ENCODE measurements at regions not wholly inside any gene's neighbourhood (a gene's known extent, or its start where the extent isn't known, plus 50 kb on each side); places are given as distances from the start of the nearest gene placed in this dataset.

DNA sequence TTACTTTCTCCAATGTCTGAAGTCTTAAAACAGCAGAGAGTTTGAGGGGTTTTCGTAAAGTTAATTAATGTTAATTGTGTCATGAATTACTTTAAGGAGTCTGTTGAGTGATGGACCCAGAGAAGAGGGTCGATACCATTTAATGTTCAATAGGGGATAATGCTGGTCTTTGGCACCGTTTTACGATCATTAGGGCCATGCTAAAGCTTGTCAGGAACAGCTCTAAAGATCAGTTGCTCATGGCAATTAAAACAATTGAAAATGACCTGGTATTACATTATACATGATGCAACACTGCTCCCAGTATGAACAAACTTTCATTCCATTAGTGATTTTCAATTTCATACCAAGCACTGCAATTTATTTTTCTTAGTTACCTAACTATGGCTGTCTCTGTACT lies 296.9 kb downstream of the ETV1 start:
- TF ChIP-seq, protein P1, sequence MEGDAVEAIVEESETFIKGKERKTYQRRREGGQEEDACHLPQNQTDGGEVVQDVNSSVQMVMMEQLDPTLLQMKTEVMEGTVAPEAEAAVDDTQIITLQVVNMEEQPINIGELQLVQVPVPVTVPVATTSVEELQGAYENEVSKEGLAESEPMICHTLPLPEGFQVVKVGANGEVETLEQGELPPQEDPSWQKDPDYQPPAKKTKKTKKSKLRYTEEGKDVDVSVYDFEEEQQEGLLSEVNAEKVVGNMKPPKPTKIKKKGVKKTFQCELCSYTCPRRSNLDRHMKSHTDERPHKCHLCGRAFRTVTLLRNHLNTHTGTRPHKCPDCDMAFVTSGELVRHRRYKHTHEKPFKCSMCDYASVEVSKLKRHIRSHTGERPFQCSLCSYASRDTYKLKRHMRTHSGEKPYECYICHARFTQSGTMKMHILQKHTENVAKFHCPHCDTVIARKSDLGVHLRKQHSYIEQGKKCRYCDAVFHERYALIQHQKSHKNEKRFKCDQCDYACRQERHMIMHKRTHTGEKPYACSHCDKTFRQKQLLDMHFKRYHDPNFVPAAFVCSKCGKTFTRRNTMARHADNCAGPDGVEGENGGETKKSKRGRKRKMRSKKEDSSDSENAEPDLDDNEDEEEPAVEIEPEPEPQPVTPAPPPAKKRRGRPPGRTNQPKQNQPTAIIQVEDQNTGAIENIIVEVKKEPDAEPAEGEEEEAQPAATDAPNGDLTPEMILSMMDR (conservative IDR thresholded peaks at IDR 0.05 in 1 of 2, IDR thresholded peaks at IDR 0.05 in 1 of 2; ENCODE audit: extremely low read depth in 1 of 2, insufficient read depth in 1 of 2, low read depth in 1 of 2, low read length in 2 of 2): no peak
- no peak for TF ChIP-seq EZH2 (IDR thresholded peaks at IDR 0.05; ENCODE audit: borderline replicate concordance, low read length)
